NCI-H2081 treated with DMSO at 0.1 percent for 48 hours (cell line): ENCODE measurements at regions not wholly inside any gene's neighbourhood (a gene's known extent, or its start where the extent isn't known, plus 50 kb on each side); places are given as distances from the start of the nearest gene placed in this dataset.
"Not testable (repeated sequence)": the region's sequence is repeated elsewhere in the genome, so short reads cannot be mapped to it uniquely, and the experiment has no call there.

Experiments
- DNase-seq: peaks from one replicate; lab custom pipeline; 2025; lab: John Stamatoyannopoulos, UW

DNA sequence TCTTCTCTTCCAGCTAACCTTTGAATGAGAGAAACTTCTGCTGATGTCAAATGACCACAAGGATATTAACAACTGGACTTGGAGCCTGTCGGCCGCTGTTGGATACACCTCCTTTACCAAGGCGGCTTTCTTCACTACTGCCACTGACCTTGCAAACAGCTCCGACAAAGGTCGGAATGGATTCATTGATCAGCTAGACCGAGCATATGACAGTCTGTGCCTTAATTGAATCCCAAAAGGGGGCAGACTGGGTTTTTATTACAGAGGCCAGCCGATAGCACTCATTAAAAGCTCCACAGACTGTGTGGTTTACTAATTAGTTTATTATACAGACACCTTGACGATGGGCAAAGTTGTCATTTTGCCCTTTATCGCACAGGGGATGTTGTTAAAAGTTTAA lies 394.5 kb downstream of the RERGL start:
- no peak for DNase-seq

DNA sequence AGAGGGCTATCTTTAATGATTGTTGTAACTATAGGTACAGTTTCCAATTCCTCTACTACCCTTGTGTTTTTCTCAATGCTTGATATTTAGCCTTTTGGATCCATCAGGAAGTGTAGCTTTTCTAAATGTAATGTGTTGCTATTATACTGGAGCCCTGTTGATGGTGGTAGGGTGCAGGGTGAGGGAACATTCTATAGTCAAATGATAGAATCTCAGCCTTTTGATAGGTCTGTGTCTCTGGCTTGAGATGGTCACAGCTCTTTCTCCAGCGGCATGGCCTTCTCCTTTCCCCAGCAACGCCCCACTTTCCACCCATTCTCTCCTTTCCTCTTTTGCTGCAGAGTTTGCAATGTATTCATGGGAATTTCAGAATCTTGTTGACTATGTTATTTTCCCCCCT lies 398.6 kb downstream of the RERGL start:
- DNase-seq = no peak

DNA sequence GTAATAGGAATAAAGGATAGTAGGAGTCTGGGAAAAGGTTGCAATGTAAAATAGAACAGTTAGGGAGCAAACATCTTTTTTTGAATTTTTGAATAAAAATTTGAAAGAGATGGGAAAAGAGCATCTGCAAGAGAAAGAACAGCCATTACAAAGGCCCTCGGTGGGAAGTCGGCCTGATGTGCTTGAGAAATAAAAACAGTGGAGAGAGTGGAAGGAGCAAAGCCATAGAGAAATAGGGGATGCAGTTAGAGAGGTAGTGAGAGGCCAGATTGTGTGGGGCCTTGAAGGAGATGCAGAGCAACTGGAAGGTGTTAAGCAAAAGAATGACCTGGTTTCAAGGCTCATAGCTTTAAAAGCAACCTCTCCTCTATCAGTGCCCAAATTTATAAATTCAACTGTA lies 409.8 kb downstream of the RERGL start:
- no peak for DNase-seq

DNA sequence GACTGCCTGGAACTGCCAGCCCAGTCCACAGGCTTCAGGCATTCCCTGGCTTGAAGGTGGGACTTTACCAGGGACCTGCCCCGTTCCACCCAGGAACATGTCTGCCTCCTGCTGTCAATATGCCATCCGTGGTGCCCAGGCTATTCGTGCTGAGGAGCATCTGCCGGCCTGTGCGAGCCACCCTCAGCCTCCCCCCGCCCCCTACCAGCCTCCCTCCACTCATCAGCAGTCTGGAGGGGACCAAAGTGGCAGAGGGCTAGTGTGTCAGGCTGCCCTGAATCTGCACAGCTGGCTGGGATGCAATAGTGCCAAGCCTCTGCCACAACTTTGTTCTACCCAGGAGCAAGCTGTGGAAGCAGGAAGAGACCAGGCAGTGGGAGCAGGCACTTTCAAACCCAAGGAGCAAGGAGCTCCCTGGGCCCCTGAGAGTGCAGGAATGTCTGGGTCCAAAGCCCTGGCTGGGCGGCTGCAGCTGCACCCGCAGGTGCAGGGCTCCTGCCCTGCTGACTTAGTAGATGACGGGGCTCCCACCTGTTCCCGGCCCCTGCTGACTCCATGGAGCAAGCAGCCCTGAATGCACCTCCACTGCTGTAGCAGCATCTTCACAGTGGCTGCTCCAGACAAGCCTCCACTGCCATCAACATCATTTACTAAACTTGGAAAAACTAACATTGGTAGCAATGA lies 423.2 kb downstream of the RERGL start:
- no peak for DNase-seq

DNA sequence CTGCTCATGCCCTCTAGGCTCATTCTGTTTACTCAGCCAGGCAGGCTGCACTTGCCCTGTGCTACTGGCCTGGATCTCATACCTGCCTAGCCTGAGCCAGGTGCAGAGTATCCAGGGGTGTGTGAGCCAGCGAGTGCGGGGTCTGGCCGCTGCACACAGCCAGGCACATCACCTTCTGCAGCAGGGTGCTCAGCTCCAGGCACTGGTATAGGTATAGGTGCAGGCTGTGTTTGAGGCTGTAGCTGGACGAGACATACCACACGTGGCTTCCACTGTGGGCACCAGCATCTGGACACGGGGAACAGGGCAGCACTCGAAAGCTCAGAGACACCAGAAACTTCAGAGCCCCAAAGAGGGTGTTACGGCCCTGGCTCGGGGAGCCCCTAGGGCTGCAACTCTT lies 424.2 kb downstream of the RERGL start:
- no peak for DNase-seq

DNA sequence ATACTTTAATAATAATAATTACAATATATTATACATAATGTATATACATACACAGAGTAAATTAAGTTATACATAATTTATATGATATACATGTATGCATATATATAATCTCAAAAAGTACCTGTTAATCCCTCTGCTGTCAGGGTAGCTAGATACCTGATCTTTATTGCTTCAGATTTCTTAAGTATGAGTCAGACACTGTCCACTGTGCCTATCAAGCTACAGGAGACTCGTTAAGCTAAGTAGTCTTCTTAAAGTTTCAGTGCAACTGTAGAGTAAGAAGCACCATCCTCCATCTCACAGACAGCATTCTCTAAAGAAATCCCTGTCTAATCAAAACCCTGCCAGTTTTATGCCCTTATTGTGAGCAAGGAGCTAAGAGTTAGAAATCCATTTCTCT lies 428.7 kb downstream of the RERGL start:
- DNase-seq = no peak

DNA sequence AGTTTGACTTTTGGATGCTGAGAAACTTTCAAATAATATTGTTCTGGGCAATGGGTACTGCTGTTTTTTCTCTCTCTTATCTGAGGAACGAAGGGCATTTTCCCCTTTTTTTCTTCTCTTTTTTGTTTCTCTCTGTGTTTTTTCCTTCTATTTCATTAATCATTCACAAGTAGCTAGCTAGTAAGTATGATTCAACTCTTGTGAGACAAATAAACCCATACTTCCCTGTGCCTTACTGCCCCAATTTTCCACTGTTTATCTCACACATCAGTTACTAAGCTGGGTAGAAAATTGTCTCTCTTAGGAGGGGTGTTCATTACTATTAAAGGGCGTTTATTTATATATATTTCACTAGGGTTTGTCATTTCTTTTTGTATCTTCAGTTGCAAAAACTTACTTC lies 437.6 kb downstream of the RERGL start:
- no peak for DNase-seq

DNA sequence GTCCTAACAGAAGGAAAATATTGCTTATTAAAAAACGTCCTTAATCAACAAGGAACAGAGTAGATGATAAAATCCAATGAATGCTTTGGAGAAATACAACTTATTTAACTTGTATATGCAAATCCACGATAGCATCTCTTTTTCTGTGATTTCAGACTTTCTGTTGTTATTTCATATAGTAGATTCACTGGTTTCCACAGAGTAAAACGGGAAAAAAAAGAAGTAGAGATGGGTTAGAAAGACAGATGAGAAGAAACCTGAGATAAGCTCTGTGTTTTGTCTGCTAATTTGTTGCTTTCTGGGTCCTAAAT lies 447.7 kb downstream of the RERGL start:
- no peak for DNase-seq

DNA sequence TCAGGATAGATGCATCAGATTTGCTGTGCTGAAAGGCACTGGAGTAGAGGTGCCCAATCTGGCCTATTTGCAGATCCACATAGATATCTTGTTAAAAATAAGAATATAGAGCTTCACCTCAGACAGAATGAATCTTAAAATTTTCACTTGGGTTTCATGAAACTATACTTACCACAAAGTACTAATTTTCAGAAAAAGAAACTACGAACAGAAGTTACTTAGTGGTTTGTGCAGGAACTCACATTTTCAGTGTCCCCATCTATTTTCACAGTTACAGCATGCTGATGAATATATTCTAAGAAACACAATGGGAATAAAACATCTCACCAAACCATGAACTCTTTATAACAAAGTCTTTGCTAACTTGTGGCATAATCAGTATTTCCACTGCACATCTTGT lies 449.4 kb downstream of the RERGL start:
- DNase-seq = no peak

DNA sequence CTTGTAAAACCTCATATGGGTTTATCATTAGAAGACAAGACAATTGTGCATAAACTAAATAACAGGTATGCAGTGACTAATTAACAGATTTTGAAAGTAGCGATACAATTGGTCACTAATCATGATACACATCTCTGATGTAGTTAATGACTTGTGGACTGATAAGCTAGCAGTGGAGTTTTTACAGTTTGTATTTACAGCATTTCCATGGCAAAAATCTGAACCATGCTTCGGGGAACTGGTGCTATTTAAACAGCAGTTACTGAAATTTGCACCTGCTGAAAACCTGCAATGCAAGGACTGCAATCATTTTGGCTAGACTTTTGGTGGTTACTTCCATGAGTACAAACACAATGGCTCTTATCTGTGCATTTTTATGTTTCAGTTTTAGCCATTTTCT lies 471.2 kb downstream of the RERGL start:
- DNase-seq = no peak

DNA sequence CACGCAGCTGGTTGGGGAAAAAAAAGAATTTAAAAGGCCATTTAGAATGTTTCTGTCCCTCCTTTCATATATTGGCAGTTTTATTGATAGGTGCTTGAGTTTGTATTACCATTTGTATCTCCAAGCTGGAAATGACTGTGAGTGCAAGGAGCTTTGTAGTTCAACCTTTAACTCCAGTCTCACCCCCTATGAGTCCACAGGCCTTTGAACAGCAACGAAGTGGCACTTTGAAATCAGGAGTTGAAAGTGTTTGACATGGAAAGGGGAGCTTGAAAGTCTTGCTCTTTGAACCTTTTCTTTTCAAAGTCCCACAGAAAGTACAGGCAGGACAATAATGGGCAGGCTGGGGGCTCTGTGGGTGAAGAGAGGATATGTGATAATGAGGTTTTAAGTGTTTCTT lies 480.3 kb downstream of the RERGL start:
- DNase-seq = no peak

DNA sequence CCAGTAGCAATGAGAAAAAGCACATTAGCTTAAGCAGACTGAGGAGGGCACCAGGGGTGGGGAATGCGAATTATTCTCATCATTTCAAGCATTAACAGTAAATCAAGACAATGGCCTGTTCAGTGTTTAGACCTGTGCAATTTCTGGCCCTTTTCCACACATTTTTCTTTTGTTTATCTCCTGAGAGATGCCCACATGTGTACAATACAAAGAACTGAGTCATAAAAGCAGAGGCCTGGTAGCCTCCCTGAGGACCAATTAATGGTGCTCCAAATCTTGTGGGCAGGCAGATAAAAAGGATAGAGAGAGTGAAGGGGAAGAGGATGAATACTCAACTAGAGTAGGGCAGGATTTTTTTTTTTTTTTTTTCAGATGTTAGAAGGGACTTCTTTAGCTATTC lies 480.8 kb downstream of the RERGL start:
- DNase-seq = no peak

DNA sequence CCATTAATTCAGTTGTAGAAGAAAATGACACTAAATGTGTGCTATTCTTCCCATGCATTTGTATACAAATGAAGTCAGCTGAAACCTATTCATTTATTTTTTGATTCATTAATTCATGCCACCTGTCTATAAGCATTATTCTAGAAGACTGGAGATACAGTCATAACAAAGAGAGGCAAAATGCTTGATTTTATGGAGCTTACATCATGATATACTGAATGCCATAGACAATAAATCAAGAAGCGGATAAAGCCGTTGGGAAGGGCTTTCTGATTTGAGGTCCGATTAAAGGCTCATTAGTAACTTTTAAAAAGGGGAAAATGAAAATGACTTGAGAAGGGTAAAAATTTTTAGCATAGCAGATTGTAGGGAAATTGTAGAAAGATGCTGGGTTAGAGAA lies 494.9 kb downstream of the RERGL start:
- DNase-seq = no peak

DNA sequence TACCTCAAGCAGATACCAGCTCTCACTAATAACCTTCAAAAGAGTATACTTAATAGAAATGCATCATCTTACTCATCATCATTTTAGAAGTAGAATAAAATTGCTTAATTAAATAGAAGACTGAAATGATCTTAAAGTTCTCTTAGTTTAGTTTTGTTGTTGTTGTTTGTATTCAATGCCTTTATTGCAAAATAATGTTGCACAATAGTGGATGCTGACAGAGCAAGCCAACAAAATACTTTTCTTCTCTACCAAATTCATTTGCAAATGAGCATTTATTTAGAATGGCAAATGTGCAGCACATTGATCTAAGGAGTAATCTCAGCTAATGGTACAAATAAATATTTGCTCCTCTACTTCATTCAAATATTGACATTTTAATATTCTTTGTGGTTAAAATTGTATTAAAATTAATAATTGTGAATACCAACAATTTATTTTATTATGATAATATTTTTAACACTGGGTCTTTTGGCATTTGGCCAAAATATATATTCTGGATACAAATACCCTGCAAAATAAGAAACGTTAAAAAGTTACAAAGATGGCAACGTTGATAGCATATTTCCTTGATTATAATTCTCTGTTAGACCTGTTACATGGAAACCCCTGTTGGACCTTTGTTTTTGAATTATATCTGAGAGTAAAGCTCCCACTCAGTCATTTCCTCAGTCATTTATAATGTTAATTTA lies 496.1 kb downstream of the RERGL start:
- DNase-seq = no peak

DNA sequence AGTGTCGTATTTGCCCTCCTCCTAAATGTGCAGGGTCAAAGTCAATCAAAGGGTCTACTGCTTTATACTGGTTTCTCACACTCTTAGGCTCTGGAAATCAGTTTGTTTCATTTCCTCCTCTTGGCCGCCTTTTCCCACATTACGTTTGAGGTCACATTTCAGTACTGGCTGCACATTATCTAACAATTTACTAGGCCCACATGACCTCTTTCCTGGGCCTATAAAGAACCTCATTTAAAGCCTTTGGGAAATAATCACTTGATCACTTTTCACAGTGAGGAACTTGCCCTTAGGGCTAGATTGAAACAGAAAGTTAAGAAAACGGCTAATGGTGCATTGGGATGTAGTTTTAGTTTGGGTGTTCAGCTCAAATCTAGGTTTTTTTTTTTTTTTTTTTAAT lies 497.5 kb downstream of the RERGL start:
- no peak for DNase-seq

DNA sequence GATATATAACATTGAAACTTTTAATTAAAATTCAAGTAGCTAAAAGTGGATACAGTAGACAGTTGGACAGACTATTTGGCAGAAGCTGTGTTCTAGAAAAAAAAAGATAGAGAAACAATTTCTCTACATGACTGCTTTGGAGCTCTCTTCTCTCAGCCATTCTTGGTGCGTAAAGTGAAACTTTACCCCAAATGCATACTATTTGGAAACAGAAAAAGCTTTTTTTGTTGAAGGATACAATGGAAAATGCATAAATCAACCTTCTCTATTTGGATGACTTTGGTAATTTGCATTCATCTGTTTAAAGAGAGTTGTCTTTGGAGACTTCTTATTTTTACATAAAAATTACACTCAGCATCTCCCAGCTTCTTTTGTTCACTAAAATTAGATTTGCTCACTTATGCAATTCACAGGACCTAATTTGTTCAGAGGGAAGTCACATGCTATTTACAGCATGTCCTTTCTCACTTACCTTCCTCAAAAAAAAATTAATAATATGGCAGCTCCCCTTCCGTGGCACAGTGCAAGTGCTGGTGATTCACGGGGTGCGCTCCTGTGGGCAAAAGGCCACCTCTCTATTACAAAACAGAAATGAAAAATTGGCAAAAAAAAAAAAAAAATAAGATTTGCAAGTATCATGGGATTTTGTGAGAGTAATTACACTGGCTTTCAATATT lies 498.9 kb downstream of the RERGL start:
- DNase-seq = no peak

DNA sequence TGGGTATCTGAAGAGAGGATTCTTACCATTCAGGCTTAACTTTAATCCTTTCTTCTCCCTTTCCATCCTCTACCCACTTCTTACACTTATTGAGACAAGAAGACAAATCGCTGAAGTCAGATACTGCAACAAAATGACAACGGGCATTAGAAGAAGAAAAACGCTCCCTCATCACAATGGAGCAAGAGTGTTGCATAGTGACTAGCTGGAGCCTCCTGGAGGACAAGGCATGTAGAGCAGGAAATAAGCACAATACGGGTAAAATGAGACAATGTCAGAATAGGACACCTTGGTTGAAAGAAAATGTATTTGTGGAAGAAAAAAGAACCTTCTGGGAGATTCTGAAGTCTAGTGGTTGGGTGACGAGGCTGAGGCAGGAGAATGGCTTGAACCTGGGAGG lies 501.0 kb downstream of the RERGL start:
- no peak for DNase-seq

DNA sequence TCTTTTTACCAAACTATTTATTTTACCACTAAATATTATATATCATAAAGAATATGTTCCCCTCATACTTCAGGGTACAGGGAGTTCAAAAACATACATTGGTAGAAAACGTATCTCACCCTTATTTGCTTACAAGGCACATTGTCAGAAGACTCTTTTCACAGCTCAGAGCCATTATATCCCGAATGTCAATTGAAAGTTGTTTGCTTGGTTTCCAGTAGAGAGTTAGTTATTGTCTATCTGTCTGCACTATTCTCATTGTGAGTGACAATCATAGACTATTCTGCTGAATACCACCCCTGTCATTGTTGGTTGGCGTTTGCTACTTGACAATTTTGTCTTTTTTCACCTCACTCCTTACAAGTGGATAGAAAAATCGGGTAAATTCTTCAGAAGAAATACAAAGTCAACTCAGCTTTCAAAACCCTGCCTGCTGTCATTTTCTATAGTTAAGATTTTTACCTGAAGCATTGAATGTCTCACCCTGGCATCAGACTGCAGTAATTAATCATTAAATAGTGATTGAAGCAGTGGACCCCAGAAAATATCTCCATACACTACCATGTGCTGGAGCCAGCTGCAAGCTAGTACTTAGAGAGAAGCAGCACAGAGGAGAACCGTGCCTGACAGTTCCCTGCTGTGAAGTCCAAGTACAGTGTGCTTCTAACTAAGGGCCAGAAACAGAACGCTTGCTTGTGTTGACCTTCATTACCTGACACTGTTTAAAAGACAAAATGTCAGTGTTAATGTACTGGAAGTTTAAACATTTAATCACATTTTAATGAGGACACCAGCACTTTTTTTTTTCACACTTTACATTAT lies 510.6 kb downstream of the RERGL start:
- DNase-seq = peak; percentile 54

DNA sequence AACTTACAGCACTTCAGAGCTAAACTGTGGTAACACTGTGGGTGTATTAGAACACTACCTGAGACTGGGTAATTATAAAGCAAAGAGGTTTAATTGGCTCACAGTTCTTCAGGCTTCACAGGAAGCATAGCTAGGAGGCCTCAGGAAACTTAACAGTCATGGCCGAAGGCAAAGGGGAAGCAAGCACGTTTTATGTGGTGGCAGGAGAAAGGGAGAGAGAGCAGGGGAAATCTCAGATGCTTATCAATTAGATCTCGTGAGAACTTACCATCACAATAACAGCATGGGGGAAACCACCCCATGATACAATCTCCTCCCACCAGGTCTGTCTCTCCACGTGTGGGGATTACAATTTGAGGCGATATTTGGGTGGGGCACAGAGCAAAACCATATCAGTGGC lies 512.6 kb downstream of the RERGL start:
- no peak for DNase-seq

DNA sequence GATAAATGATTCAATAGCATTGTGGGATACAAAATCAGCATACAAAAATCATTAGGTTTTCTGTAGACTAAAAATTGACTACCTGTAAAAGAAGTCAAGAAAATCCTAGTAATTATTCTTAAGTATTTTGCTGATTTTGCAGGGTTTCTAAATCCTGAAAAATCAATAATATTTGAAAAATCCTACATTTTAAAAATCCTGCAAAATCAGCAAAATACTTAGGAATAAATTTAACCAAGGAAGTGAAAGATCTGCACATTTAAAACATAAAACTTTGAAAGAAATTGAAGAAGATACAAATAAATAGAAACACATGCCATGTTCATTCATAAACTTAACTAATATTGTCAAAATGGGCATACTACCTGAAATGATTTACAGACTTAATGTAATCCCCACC lies 517.7 kb downstream of the RERGL start:
- no peak for DNase-seq

DNA sequence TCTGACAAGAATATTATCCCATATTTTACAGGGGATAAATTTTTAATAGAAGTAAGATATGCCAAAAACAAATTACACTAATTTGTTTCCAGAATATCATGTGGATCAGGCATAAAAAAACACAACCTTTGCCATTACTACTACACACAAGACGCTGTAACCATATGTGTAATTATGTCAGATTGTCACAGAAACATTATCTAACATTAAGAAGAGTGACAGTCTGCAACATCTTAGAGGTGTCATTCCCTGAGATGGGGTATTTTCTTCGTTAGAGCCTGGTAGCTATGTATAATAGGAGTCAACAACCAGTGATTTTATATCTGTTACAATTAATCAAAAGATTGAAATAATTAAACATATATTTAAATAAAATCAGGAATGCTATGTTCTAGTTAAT lies 518.9 kb downstream of the RERGL start:
- no peak for DNase-seq

DNA sequence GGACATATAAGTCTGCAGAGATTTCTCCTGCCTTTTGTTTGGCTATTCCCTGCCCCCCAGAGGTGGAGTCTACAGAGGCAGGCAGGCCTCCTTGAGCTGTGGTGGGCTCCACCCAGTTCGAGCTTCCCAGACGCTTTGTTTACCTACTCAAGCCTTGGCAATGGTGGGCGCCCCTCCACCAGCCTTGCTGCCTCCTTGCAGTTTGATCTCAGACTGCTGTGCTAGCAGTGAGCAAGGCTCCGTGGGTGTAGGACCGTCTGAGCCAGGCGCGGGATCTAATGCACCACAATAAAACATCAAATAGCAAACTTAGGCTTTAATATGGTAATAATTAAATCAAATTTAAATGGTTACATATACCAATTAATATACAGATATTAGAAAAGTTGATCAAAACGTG lies 525.4 kb downstream of the RERGL start:
- not testable (repeated sequence) for DNase-seq

DNA sequence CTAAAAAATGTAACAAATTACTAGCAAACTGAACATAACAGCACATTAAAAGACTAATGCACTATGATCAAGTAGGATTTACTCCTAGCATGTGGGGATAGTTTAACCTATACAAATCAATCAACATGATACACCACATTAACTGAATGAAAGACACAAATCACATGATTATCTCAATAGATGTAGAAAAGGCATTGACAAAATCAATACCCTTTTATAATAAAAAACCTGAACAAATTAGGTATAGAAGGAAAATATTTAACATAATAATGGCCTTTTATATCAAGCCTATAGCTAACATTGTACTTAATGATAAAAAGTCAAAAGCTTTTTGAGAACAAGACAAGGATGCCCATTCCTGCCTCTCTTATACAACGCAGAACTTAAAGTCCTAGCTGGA lies 540.0 kb downstream of the RERGL start:
- no peak for DNase-seq
